Ovary (tissue), 3 donors: ENCODE measurements at regions not wholly inside any gene's neighbourhood (a gene's known extent, or its start where the extent isn't known, plus 50 kb on each side); places are given as distances from the start of the nearest gene placed in this dataset.

Experiments used
- CTCF ChIP-seq, 3 donors: fragments of 450-650 bp in 2 of 3; fragments of 200-600 bp in 1 of 3; IDR thresholded peaks; one replicate each; pipeline versions ENCODE4 v1.5.1 to v1.8.0; 2016 to 2022; ENCODE audit warnings: antibody characterized with exemption in 3 of 3, mild to moderate bottlenecking in 1 of 3
- EP300 ChIP-seq: sonication (generic); formaldehyde crosslinking; IDR thresholded peaks from one replicate; pipeline ENCODE4 v1.6.1; 2017; ENCODE audit warnings: antibody characterized with exemption
- POLR2A ChIP-seq: fragments of 450-650 bp; IDR thresholded peaks from one replicate; pipeline ENCODE4 v1.6.1; 2017; ENCODE audit warnings: antibody characterized with exemption, mild to moderate bottlenecking, moderate library complexity
- donor health status: DM: no; HTN: no; CAD: no.

GRCh38 chr3:32056559-32057290, 49.7 kb upstream of the GPD1L start:
- TF ChIP-seq CTCF (IDR thresholded peaks at IDR 0.05) (no peak), POLR2A (no peak), EP300 (no peak)
